ENCODE measurements at regions not wholly inside any gene's neighbourhood (a gene's known extent, or its start where the extent isn't known, plus 50 kb on each side); places are given as distances from the start of the nearest gene placed in this dataset.

GRCh38 chr12:45585522-45586230 lies 143.8 kb upstream of the ARID2 start:
- no peak for TF ChIP-seq EZH2 (IDR thresholded peaks at IDR 0.05; ENCODE audit: borderline replicate concordance, low read depth, low read length, severe bottlenecking)
- TF ChIP-seq MAX (IDR thresholded peaks at IDR 0.05; ENCODE audit: insufficient read depth, insufficient read length): no peak
- no peak for TF ChIP-seq CTCF (IDR thresholded peaks at IDR 0.05; ENCODE audit: extremely low read depth in 1 of 2, insufficient read depth in 1 of 2, low read depth in 1 of 2, low read length in 2 of 2)
- no peak for TF ChIP-seq POLR2A (IDR thresholded peaks at IDR 0.05; ENCODE audit: low read depth, low read length)
- TF ChIP-seq JUN (IDR thresholded peaks at IDR 0.05; ENCODE audit: borderline replicate concordance, insufficient read depth, insufficient read length, low read depth): no peak
- no peak for TF ChIP-seq POLR2AphosphoS5 (IDR thresholded peaks at IDR 0.05; ENCODE audit: insufficient read depth, low read depth, low read length)
- TF ChIP-seq FOS (IDR thresholded peaks at IDR 0.05; ENCODE audit: borderline replicate concordance, insufficient read depth, low read length): no peak
- no peak for TF ChIP-seq MYC (IDR thresholded peaks at IDR 0.05; ENCODE audit: low read depth, low read length)
- TF ChIP-seq GATA2 (IDR thresholded peaks at IDR 0.05; ENCODE audit: insufficient read depth, insufficient read length, low read depth, low read length): no peak

Data from endothelial cell of umbilical vein (primary cell).